NOMO-1 treated with dmso at 0.1 percent for 144 hours (cell line): ENCODE measurements at regions not wholly inside any gene's neighbourhood (a gene's known extent, or its start where the extent isn't known, plus 50 kb on each side); places are given as distances from the start of the nearest gene placed in this dataset.
A peak's percentile ranks its signal among the peaks of the same experiment; 100 is the strongest.

Source experiments
- DNase-seq: peaks from one replicate; lab custom pipeline; 2025; ENCODE audit not compliant: unreplicated experiment; lab: John Stamatoyannopoulos, UW

- DNase-seq, result no peak
Observed at GRCh38 chr2:64220894-64221617, 76.8 kb upstream of the PELI1 start.

GRCh38 chr2:64221935-64222334 lies 77.7 kb upstream of the PELI1 start:
- DNase-seq, result no peak

GRCh38 chr2:64222351-64222750 lies 78.1 kb upstream of the PELI1 start:
- no peak for DNase-seq

GRCh38 chr2:64223055-64223454 lies 78.8 kb upstream of the PELI1 start:
- DNase-seq, result no peak

GRCh38 chr2:64225491-64225890 lies 81.3 kb upstream of the PELI1 start:
- no peak for DNase-seq

GRCh38 chr2:64226611-64227010 lies 82.4 kb upstream of the PELI1 start:
- no peak for DNase-seq

- DNase-seq, result no peak
Observed at GRCh38 chr2:64227603-64228125, 83.4 kb upstream of the PELI1 start.

GRCh38 chr2:64228126-64228678 lies 84.0 kb upstream of the PELI1 start:
- peak; percentile 66 for DNase-seq

GRCh38 chr2:64228918-64229317 lies 84.7 kb upstream of the PELI1 start:
- DNase-seq, result no peak

GRCh38 chr2:64230540-64230939 lies 86.3 kb upstream of the PELI1 start:
- no peak for DNase-seq

GRCh38 chr2:64232266-64232665 lies 88.0 kb upstream of the PELI1 start:
- DNase-seq, result no peak

- DNase-seq, result no peak
Observed at GRCh38 chr2:64233376-64233922, 89.2 kb upstream of the PELI1 start.

GRCh38 chr2:64234150-64234549 lies 89.9 kb upstream of the PELI1 start:
- DNase-seq, result no peak

- no peak for DNase-seq
Observed at GRCh38 chr2:64234785-64235184, 90.6 kb upstream of the PELI1 start.

- no peak for DNase-seq
Observed at GRCh38 chr2:64237266-64237665, 93.0 kb upstream of the PELI1 start.

GRCh38 chr2:64238799-64239198 lies 94.6 kb upstream of the PELI1 start:
- no peak for DNase-seq

- DNase-seq, result no peak
Observed at GRCh38 chr2:64243081-64244036, 99.1 kb upstream of the PELI1 start.

- no peak for DNase-seq
Observed at GRCh38 chr2:64244037-64244416, 99.8 kb upstream of the PELI1 start.

GRCh38 chr2:64245631-64246030 lies 101.4 kb upstream of the PELI1 start:
- no peak for DNase-seq

- no peak for DNase-seq
Observed at GRCh38 chr2:64246962-64247361, 102.7 kb upstream of the PELI1 start.

GRCh38 chr2:64249426-64249825 lies 105.2 kb upstream of the PELI1 start:
- DNase-seq, result no peak
